PC-3 (cell line): ENCODE measurements at regions not wholly inside any gene's neighbourhood (a gene's known extent, or its start where the extent isn't known, plus 50 kb on each side); places are given as distances from the start of the nearest gene placed in this dataset.

ENCODE experiments used
- ATAC-seq: fragments of 200-7000 bp; cut with Tn5 transposase; 2 replicates; pipeline ENCODE4 v1.9.1; 2020; ENCODE audit warnings: mild to moderate bottlenecking, moderate library complexity
- BruUV-seq: library from RNA; stranded (reverse); fragments of 400-500 nt; replicated peaks from 2 replicates; lab custom pipeline; 2021; lab: Mats Ljungman, UMichigan
- CTCF ChIA-PET: fragments of 300-600 bp; sonication (Branson Sonifier 250); formaldehyde crosslinking; loops from one replicate; lab custom pipeline; 2022; ENCODE audit warnings: antibody characterized with exemption; lab: Charles Lee
- POLR2A ChIA-PET: fragments of 300-600 bp; sonication (Branson Sonifier 250); formaldehyde crosslinking; loops from one replicate; lab custom pipeline; 2022; ENCODE audit warnings: antibody characterized with exemption; ENCODE audit not compliant: unreplicated experiment; lab: Charles Lee
- DNase-seq: peaks from one replicate; pipeline ENCODE4 v3.0.0-alpha.2; 2015
- H2AFZ ChIP-seq: fragments of 300-600 bp; sonication (generic); 2 replicates; pipeline ENCODE4 v1.6.0; 2016; ENCODE audit warnings: antibody characterized with exemption, low read length
- H3F3A ChIP-seq: fragments of 300-600 bp; sonication (generic); one replicate; pipeline ENCODE4 v1.6.0; 2017; ENCODE audit warnings: antibody characterized with exemption, low read length, control low read depth, mild to moderate bottlenecking; ENCODE audit not compliant: unreplicated experiment
- H3K27ac ChIP-seq: fragments of 300-600 bp; sonication (generic); 2 replicates; pipeline ENCODE4 v1.5.1; 2016; ENCODE audit warnings: mild to moderate bottlenecking, low read length
- H3K27me3 ChIP-seq: fragments of 300-600 bp; sonication (generic); 2 replicates; pipeline ENCODE4 v1.6.1; 2016; ENCODE audit warnings: low read length, mixed read lengths
- H3K36me3 ChIP-seq: fragments of 300-600 bp; sonication (generic); 2 replicates; pipeline ENCODE4 v1.6.1; 2016; ENCODE audit warnings: low read depth, mixed run types, low read length, mixed read lengths
- H3K4me1 ChIP-seq: fragments of 300-600 bp; sonication (generic); 2 replicates; pipeline ENCODE4 v1.5.1; 2016; ENCODE audit warnings: low read length; ENCODE audit not compliant: insufficient read depth
- H3K4me2 ChIP-seq: fragments of 300-600 bp; sonication (generic); 2 replicates; pipeline ENCODE4 v1.6.0; 2016; ENCODE audit warnings: low read length
- H3K4me3 ChIP-seq: fragments of 300-600 bp; sonication (generic); 2 replicates; pipeline ENCODE4 v1.5.1; 2016; ENCODE audit warnings: mild to moderate bottlenecking, low read length, mixed read lengths
- H3K79me2 ChIP-seq: fragments of 300-600 bp; sonication (generic); 2 replicates; pipeline ENCODE4 v1.6.1; 2017; ENCODE audit warnings: low read length, mixed read lengths
- H3K9ac ChIP-seq: fragments of 300-600 bp; sonication (generic); 2 replicates; pipeline ENCODE4 v1.6.0; 2016; ENCODE audit warnings: mild to moderate bottlenecking, low read length
- H3K9me2 ChIP-seq: fragments of 300-600 bp; sonication (generic); replicated peaks from 2 replicates; pipeline ENCODE4 v1.6.1; 2016; ENCODE audit warnings: mixed run types, low read length, mixed read lengths
- H3K9me3 ChIP-seq: fragments of 300-600 bp; sonication (generic); 2 replicates; pipeline ENCODE4 v1.6.1; 2016; ENCODE audit warnings: low read length, mixed read lengths
- H4K20me1 ChIP-seq: fragments of 300-600 bp; sonication (generic); 2 replicates; pipeline ENCODE4 v1.6.1; 2016; ENCODE audit warnings: low read length, mixed read lengths
- CTCF ChIP-seq: fragments of 300-600 bp; sonication (generic); conservative IDR thresholded peaks from 2 replicates; pipeline ENCODE4 v1.5.1; 2017; ENCODE audit warnings: antibody characterized with exemption, low read depth, mild to moderate bottlenecking, low read length
- EZH2 ChIP-seq: fragments of 300-600 bp; sonication (generic); IDR thresholded peaks from one replicate; pipeline ENCODE4 v1.6.1; 2017; ENCODE audit warnings: antibody characterized with exemption, mild to moderate bottlenecking, low read length; ENCODE audit not compliant: unreplicated experiment
- EZH2phosphoT487 ChIP-seq: fragments of 300-600 bp; sonication (generic); IDR thresholded peaks from 2 replicates; pipeline ENCODE4 v1.6.1; 2018; ENCODE audit warnings: mild to moderate bottlenecking, antibody characterized with exemption, low read length, borderline replicate concordance
- intact Hi-C: fragments of 100-400 bp; cut with micrococcal nuclease; formaldehyde crosslinking; loops from 2 replicates; pipeline ENCODE4 v1.9.0; 2023

DNA sequence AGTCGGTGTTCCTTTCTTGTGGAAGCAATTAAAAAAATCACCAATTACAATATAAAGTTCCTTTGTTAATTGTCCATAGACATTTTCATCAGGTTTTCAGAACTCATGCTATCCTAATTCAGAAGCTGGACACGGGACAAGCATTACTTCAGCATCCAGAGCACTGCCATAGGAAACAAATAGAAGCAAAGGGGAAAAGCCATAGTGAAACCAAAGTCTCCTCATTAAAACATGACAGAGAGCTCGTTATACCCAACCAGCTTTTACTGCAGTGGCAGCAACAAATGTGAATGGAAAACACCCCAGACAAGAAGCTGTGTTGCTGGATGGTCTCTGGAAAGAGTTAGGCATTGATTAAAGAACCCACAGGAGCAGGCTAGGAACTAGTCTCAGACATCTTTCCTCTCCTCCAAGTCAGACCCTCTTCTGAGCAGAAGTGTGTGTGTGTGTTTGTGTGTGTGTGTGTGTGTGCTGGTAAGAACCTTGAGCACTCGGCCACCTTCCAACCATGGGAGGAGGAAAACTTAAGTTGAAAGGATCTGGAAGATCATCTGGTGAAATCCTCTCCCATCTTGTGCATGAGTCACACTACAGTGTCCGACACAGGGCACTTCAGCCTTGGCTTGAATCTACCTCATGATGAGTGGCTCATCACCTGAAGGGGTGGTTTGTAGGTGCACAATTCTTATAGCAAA is 162.6 kb upstream of the ADAMTS16 start:
- Histone ChIP-seq H2AFZ (no peak overlapping the region), H3K4me1 (no peaks in the 10 kb centered on the region), H3K79me2 (no peaks in the 10 kb centered on the region), H3K27me3 (peaks cover 24% of the 10 kb centered on the region), H3K9me3 (no peaks in the 10 kb centered on the region), H3K4me2 (no peak overlapping the region), H3K9ac (no peak overlapping the region), H3K36me3 (no peaks in the 10 kb centered on the region), H4K20me1 (no peaks in the 10 kb centered on the region), H3K27ac (no peak overlapping the region), H3F3A (no peaks in the 10 kb centered on the region), H3K4me3 (no peak overlapping the region), H3K9me2 (no peaks in the 10 kb centered on the region)
- POLR2A ChIA-PET, result no interaction called here
- intact Hi-C loops, result no loop called here
- TF ChIP-seq EZH2phosphoT487 (no peak), CTCF (no peak)
- CTCF ChIA-PET, result no interaction called here
- BruUV-seq, result no TSS peak
- DNase-seq (no peak), ATAC-seq (no peak)

- Histone ChIP-seq H3K9ac (no peak overlapping the region), H3K4me1 (no peaks in the 10 kb centered on the region), H4K20me1 (no peaks in the 10 kb centered on the region), H3K27me3 (peaks cover 50% of the 10 kb centered on the region), H3F3A (no peaks in the 10 kb centered on the region), H3K36me3 (no peaks in the 10 kb centered on the region), H3K79me2 (no peaks in the 10 kb centered on the region), H3K9me2 (no peaks in the 10 kb centered on the region), H3K4me3 (no peak overlapping the region), H3K4me2 (no peak overlapping the region), H3K27ac (no peak overlapping the region), H2AFZ (no peak overlapping the region), H3K9me3 (no peaks in the 10 kb centered on the region)
- no TSS peak for BruUV-seq
- ATAC-seq (no peak), DNase-seq (no peak)
- ChIA-PET CTCF (no interaction called here), POLR2A (no interaction called here)
- intact Hi-C loops, result no loop called here
- TF ChIP-seq EZH2 (no peak), EZH2phosphoT487 (no peak), CTCF (no peak)
Measured at GRCh38 chr5:4980201-4980600, 159.9 kb upstream of the ADAMTS16 start.

- ATAC-seq, result no peak
- TF ChIP-seq CTCF (no peak), EZH2phosphoT487 (no peak), EZH2 (no peak)
- H3K27ac ChIP-seq, result no peak overlapping the region
- H3F3A ChIP-seq, result no peaks in the 10 kb centered on the region
- no TSS peak for BruUV-seq
- H3K4me2 ChIP-seq, result no peak overlapping the region
- no peak for DNase-seq
- no peaks in the 10 kb centered on the region for H3K4me1 ChIP-seq
- H3K4me3 ChIP-seq, result no peak overlapping the region
- no peaks in the 10 kb centered on the region for H4K20me1 ChIP-seq
- H3K27me3 ChIP-seq, result peaks cover 52% of the 10 kb centered on the region
- intact Hi-C loops, result no loop called here
- no peaks in the 10 kb centered on the region for H3K9me2 ChIP-seq
- no peaks in the 10 kb centered on the region for H3K9me3 ChIP-seq
- H3K79me2 ChIP-seq, result no peaks in the 10 kb centered on the region
- H2AFZ ChIP-seq, result no peak overlapping the region
- ChIA-PET CTCF (no interaction called here), POLR2A (no interaction called here)
- H3K36me3 ChIP-seq, result no peaks in the 10 kb centered on the region
- no peak overlapping the region for H3K9ac ChIP-seq
Measured at GRCh38 chr5:4981608-4982007, 158.5 kb upstream of the ADAMTS16 start.
